ENCODE measurements at regions not wholly inside any gene's neighbourhood (a gene's known extent, or its start where the extent isn't known, plus 50 kb on each side); places are given as distances from the start of the nearest gene placed in this dataset.

DNA sequence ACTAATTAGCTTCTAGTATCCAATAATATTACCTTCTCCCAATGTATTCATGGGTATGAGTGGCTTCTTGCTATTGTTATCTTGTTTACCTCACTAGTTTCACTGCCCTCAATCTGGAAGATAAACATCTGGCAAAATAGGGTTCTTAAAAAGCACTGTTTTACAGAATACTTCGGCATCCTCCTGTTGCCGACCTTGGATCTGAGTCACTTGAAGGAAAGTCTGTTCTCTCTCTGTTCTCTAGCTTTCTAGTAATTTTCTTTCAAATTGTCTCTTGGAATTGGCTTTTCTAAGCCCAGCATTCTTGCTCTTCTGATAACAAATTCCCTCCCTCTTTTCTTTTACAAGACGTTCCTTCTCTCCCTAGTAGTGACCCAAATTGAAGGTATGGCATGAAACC is 189.5 kb downstream of the KITLG start:
- TF ChIP-seq, protein P1, sequence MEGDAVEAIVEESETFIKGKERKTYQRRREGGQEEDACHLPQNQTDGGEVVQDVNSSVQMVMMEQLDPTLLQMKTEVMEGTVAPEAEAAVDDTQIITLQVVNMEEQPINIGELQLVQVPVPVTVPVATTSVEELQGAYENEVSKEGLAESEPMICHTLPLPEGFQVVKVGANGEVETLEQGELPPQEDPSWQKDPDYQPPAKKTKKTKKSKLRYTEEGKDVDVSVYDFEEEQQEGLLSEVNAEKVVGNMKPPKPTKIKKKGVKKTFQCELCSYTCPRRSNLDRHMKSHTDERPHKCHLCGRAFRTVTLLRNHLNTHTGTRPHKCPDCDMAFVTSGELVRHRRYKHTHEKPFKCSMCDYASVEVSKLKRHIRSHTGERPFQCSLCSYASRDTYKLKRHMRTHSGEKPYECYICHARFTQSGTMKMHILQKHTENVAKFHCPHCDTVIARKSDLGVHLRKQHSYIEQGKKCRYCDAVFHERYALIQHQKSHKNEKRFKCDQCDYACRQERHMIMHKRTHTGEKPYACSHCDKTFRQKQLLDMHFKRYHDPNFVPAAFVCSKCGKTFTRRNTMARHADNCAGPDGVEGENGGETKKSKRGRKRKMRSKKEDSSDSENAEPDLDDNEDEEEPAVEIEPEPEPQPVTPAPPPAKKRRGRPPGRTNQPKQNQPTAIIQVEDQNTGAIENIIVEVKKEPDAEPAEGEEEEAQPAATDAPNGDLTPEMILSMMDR (IDR thresholded peaks at IDR 0.05; ENCODE audit: low read depth, low read length), result no peak
- no peak for TF ChIP-seq POLR2A (IDR thresholded peaks at IDR 0.05; ENCODE audit: extremely low read depth, insufficient read length)
- TF ChIP-seq, protein P2, sequence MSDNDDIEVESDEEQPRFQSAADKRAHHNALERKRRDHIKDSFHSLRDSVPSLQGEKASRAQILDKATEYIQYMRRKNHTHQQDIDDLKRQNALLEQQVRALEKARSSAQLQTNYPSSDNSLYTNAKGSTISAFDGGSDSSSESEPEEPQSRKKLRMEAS (IDR thresholded peaks at IDR 0.05; ENCODE audit: low read depth, low read length), result no peak
